HS-27A (cell line): ENCODE measurements at regions not wholly inside any gene's neighbourhood (a gene's known extent, or its start where the extent isn't known, plus 50 kb on each side); places are given as distances from the start of the nearest gene placed in this dataset.
"Not testable (repeated sequence)": the region's sequence is repeated elsewhere in the genome, so short reads cannot be mapped to it uniquely, and the experiment has no call there.

ENCODE experiments used
- DNase-seq: peaks from one replicate; pipeline ENCODE4 v3.0.0-alpha.2; 2012; ENCODE audit warnings: low read depth, missing footprints

GRCh38 chr10:38362514-38362913, 268.4 kb downstream of the ZNF37A start:
- DNase-seq, result not testable (repeated sequence)

DNA sequence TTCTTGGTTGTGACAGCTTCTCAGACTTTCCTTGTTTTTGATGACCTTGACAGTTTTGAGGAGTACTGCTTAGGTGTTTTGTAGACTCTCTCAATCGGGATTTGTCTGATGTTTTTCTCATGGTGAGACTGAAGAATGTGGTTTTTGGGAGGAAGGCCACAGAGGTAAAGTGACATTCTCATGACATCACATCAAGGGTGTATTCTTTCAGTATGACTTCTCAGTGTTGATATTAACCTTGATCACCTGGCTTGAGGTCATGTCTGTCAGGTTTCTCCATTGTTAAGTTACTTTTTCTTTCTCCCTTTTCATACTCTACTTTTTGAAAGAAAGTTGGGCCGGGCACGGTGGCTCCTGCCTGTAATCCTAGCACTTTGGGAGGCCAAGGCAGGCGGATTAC, 269.9 kb downstream of the ZNF37A start:
- not testable (repeated sequence) for DNase-seq

DNA sequence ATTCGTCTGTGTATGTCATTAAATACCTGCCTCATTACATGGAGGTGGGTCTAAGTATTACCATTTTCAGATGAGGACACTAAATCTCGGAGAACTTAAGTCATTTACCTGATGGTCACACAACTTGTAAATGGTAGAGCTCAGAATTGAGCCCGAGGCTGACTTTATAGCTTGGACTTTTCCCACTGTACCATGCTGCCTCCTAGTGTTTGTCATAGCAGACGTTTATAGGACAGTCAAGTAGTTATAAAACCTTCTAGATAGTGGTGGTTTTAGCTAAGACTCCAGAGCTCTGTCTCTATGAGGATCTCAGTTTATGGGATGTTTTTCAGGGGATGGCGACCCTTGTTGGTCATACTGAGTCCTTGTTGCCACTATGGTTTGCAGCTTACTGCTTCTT, 271.8 kb downstream of the ZNF37A start:
- not testable (repeated sequence) for DNase-seq

DNA sequence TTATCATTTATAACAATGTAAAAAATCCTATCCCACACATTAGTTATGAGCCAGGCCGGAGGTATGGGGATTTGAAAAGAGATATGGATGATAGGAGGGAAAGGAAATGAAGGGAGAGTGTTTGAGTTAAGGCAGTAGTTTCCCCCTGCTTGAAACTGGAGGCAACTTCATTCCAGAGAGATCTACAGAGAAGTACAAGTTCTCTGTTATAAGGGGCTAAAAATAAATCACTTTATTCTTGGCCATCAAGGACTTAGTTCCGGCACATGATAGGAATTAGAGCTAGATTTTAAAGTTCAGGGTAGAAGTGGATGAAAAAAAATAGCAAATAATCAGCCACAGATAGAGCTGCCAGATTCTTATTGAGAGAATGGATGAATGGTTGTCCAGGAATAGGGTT, 289.7 kb downstream of the ZNF37A start:
- not testable (repeated sequence) for DNase-seq

GRCh38 chr10:38386869-38387268, 292.7 kb downstream of the ZNF37A start:
- not testable (repeated sequence) for DNase-seq

- not testable (repeated sequence) for DNase-seq
Observed at GRCh38 chr10:38390725-38391124, 296.6 kb downstream of the ZNF37A start.

- DNase-seq, result not testable (repeated sequence)
Observed at GRCh38 chr10:38395465-38395864, 301.3 kb downstream of the ZNF37A start.

GRCh38 chr10:38396178-38396954, 302.2 kb downstream of the ZNF37A start:
- not testable (repeated sequence) for DNase-seq

- not testable (repeated sequence) for DNase-seq
Observed at GRCh38 chr10:38401565-38401964, 307.4 kb downstream of the ZNF37A start.

GRCh38 chr10:38402442-38403346, 308.6 kb downstream of the ZNF37A start:
- peak; percentile 39 for DNase-seq

DNA sequence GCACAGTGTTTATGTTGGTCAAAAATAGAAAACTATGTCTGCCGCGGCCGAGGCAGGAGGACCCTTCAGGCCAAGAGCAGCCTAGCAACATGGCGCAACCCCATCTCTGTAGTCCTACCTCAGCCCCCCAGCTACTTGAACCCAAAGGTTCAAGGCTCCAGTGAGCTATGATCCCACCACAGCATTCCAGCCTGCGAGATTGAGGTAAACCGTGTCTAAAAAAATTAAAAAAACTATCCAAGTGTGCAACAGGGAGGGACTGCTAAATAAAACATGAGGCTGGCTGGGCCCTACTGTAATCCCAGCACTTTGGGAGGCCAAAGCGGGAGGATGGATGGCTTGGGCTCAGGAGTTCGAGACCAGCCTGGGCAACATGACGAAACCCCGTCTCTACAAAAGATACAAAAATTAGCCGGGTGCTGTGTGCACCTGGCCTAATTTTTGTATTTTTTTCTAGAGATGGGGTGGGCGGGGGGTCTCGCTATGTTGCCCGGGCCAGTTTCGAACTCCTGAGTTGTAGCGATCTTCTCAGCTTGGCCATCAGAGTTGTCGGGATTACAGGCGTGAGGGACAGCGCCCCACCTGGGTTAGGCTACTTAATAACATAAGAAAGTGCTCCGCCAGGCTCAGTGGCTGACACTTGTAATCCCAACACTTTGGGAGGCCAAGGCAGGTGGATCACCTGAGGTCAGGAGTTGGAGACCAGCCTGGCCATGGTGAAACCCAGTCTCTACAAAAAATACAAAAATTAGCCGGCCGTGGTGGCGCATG, 309.4 kb downstream of the ZNF37A start:
- DNase-seq, result not testable (repeated sequence)

GRCh38 chr10:38423634-38424033, 329.5 kb downstream of the ZNF37A start:
- DNase-seq, result not testable (repeated sequence)

DNA sequence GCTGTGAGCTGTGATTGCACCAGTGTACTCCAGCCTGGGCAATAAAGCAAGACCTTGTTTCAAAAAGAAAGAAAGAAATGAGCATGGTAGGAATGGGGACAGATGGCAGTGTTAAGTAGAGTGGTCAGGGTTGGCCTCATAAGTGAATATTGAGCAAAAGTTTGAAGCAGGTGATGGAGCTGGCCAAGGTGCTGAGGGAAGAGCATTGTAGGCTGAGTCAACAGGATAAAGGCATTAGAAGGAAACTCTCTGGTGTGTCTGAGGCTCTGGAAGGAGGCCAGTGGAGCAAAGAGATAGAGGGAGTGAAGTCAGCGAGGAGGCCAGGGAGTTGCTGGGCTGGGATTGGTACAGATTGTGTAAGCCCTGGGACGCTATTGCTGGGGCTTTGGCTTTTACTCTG, 336.1 kb downstream of the ZNF37A start:
- DNase-seq, result not testable (repeated sequence)

DNA sequence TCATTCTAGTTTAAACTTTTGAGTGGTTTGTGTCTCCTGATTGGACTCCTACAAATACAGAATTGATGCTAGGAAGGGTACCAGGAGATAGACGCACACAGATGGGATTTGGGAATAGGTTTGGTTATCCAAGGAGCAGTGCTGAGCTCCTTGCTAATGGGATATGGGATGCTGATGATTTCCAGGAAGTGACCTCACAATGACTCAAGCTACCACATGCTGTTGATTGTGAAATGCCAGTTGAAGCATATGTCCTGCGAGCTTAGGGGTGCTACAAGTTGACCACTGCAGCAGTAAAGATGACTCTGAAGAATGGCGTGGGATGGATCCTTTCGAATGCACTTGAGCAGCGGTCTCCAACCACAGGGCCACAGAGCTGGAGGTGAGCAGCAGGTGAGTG, 343.2 kb downstream of the ZNF37A start:
- DNase-seq, result not testable (repeated sequence)

DNA sequence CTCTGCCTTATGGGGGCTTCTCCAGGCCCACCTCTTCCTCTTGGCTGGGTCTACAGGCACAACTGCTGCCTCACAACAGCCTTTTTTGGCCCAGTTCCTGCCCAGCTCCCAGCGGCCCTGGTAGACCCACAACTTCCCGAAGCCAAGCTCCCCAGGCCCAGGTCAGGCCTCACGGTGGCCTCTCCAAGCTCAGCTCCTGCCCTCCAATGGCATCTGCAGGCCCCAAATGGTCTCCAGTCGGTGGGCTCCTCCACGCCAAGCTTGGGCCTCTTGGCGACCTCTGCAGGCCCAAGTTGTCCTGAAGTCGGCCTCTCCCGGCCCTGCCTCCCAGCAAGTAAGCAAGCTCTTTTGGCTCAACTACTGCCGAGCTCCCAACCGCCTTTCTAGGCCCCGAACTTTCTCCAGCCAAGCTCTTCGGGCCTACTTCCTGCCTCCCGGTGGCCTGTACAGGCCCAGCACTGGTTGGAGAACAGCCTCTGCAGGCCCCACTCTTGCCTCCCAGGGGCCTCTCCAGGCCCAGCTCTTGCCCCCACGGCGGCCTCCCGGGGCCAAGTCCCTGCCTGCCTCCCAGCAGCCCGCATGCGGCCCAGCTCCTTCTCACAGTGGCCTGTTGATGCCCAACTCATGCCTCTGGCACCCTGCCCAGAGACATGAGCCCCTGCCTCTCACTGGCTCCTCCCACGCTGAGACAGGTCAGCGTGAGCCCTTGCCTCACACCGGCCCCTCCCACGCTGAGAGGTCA, 354.6 kb downstream of the ZNF37A start:
- not testable (repeated sequence) for DNase-seq

GRCh38 chr10:38449618-38450017, 355.5 kb downstream of the ZNF37A start:
- not testable (repeated sequence) for DNase-seq

DNA sequence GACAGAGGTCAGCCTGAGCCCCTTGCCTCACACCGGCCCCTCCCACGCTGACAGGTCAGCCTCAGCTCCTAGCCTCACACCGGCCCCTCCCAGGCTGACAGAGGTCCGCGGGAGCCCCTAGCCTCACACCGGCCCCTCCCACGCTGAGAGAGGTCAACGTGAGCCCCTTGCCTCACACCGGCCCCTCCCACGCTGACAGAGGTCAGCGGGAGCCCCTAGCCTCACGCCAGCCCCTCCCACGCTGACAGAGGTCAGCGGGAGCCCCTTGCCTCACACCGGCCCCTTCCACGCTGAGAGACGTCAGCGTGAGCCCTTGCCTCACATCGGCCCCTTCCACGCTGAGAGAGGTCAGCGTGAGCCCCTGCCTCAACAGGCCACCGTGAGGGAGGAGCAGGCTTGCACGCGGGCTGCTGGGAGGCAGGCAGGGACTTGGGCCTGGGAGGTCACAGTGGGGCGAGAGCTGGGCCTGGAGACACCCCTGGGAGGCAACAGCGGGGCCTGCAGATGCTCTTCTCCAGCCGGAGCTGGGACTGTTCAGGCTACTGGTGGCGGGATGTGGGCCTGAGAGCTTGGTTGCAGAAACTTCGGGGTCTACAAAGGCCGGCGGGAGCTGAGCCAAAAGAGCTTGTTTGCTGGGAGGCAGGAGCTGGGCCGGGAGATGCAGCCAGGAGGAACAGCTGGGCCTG, 356.4 kb downstream of the ZNF37A start:
- not testable (repeated sequence) for DNase-seq

DNA sequence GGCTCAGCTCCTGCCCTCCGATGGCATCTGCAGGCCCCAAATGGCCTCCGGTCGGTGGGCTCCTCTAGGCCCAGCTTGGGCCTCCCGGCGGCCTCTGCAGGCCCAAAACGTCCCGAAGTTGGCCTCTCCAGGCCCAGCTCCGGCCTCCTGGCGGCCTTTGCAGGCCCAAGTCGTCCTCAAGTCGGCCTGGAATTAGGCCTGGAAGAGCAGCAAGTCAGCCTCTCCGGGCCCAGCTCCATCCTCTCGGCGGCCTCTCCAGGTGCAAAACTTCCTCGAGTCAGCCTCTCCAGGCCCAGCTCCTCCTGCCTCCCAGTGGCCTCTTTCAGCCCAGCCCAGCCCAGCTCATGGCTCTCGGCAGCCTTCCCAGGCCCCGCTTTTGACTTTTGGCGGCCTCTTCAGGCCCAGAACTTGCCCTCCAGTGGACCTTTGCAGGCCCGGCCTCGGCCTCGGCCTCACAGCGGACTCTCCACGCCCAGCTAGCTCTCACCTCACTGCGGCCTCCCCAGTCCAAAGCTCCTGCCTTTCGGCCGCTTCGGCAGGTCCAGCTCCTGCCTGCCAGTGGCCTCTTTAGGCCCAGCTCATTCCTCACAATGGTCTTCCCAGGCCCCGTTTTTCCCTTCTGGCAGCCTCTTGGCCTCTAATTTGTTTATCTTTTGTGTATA, 357.3 kb downstream of the ZNF37A start:
- DNase-seq, result not testable (repeated sequence)
